ENCODE measurements at regions not wholly inside any gene's neighbourhood (a gene's known extent, or its start where the extent isn't known, plus 50 kb on each side); places are given as distances from the start of the nearest gene placed in this dataset.
A peak's percentile ranks its signal among the peaks of the same experiment; 100 is the strongest.

GRCh38 chr2:60400462-60401246, 152.8 kb downstream of the BCL11A start:
- DNase-seq (ENCODE audit: low read depth), result peak; percentile 14

GRCh38 chr2:60394463-60394862, 159.0 kb downstream of the BCL11A start:
- peak; percentile 56 for DNase-seq (ENCODE audit: low read depth)

- peak; percentile 19 for DNase-seq (ENCODE audit: low read depth)
These were observed 161.6 kb downstream of the BCL11A start for GRCh38 chr2:60391649-60392375.

- no peak for DNase-seq (ENCODE audit: low read depth)
These were observed 162.2 kb downstream of the BCL11A start for GRCh38 chr2:60391230-60391629.

GRCh38 chr2:60386436-60386835, 167.0 kb downstream of the BCL11A start:
- DNase-seq (ENCODE audit: low read depth), result peak; percentile 76

GRCh38 chr2:60385648-60386047, 167.8 kb downstream of the BCL11A start:
- peak; percentile 91 for DNase-seq (ENCODE audit: low read depth)

- no peak for DNase-seq (ENCODE audit: low read depth)
These were observed 169.9 kb downstream of the BCL11A start for GRCh38 chr2:60383401-60384143.

GRCh38 chr2:60380411-60380810, 173.0 kb downstream of the BCL11A start:
- DNase-seq (ENCODE audit: low read depth), result no peak

- DNase-seq (ENCODE audit: low read depth), result no peak
These were observed 173.8 kb downstream of the BCL11A start for GRCh38 chr2:60379684-60380083.

GRCh38 chr2:60379216-60379615, 174.2 kb downstream of the BCL11A start:
- DNase-seq (ENCODE audit: low read depth), result no peak

- DNase-seq (ENCODE audit: low read depth), result no peak
These were observed 175.6 kb downstream of the BCL11A start for GRCh38 chr2:60377825-60378224.

GRCh38 chr2:60376252-60376651, 177.2 kb downstream of the BCL11A start:
- no peak for DNase-seq (ENCODE audit: low read depth)

GRCh38 chr2:60371681-60372080, 181.8 kb downstream of the BCL11A start:
- no peak for DNase-seq (ENCODE audit: low read depth)

GRCh38 chr2:60371219-60371618, 182.2 kb downstream of the BCL11A start:
- DNase-seq (ENCODE audit: low read depth), result no peak

- DNase-seq (ENCODE audit: low read depth), result no peak
These were observed 182.6 kb downstream of the BCL11A start for GRCh38 chr2:60370814-60371213.

GRCh38 chr2:60368456-60368855, 185.0 kb downstream of the BCL11A start:
- no peak for DNase-seq (ENCODE audit: low read depth)

GRCh38 chr2:60366135-60366712, 187.2 kb downstream of the BCL11A start:
- DNase-seq (ENCODE audit: low read depth), result no peak

GRCh38 chr2:60365556-60365955, 187.9 kb downstream of the BCL11A start:
- DNase-seq (ENCODE audit: low read depth), result peak; percentile 59

- DNase-seq (ENCODE audit: low read depth), result no peak
These were observed 189.0 kb downstream of the BCL11A start for GRCh38 chr2:60364491-60364890.

- no peak for DNase-seq (ENCODE audit: low read depth)
These were observed 192.0 kb downstream of the BCL11A start for GRCh38 chr2:60361498-60361897.

- DNase-seq (ENCODE audit: low read depth), result no peak
These were observed 193.9 kb downstream of the BCL11A start for GRCh38 chr2:60359569-60359968.

GRCh38 chr2:60358476-60358875, 195.0 kb downstream of the BCL11A start:
- DNase-seq (ENCODE audit: low read depth), result no peak
